ENCODE measurements at regions not wholly inside any gene's neighbourhood (a gene's known extent, or its start where the extent isn't known, plus 50 kb on each side); places are given as distances from the start of the nearest gene placed in this dataset.

GRCh38 chr5:9834871-9835770 lies 205.0 kb upstream of the TAS2R1 start:
- no peaks in the 10 kb centered on the region for H3K9me3 ChIP-seq (ENCODE audit: control insufficient read depth, low read depth, low read length)
- H3K9ac ChIP-seq (ENCODE audit: control insufficient read depth, extremely low read depth, insufficient read depth, low read length): no peak overlapping the region
- H3K4me2 ChIP-seq (ENCODE audit: control insufficient read depth, extremely low read depth, insufficient read depth, low read depth, low read length): no peak overlapping the region
- H3K27me3 ChIP-seq (ENCODE audit: control insufficient read depth, extremely low read depth, insufficient read depth, low read length): no peaks in the 10 kb centered on the region
- dilution Hi-C loops (cut with MboI; ENCODE audit: extremely low pct_ligation_motif_present, low sequenced_read_pairs): no loop called here
- H3K27ac ChIP-seq (ENCODE audit: control insufficient read depth, insufficient read depth, low read length): no peak overlapping the region
- no peaks in the 10 kb centered on the region for H3K36me3 ChIP-seq (ENCODE audit: control insufficient read depth in 2 of 2, extremely low read depth in 1 of 2, insufficient read depth in 2 of 2, low read length in 2 of 2)
- FAIRE-seq (no peak), DNase-seq (ENCODE audit: low read depth, low spot score) (no peak)
- TF ChIP-seq EZH2 (IDR thresholded peaks at IDR 0.05; ENCODE audit: low read length): no peak
- TF ChIP-seq, protein P1, sequence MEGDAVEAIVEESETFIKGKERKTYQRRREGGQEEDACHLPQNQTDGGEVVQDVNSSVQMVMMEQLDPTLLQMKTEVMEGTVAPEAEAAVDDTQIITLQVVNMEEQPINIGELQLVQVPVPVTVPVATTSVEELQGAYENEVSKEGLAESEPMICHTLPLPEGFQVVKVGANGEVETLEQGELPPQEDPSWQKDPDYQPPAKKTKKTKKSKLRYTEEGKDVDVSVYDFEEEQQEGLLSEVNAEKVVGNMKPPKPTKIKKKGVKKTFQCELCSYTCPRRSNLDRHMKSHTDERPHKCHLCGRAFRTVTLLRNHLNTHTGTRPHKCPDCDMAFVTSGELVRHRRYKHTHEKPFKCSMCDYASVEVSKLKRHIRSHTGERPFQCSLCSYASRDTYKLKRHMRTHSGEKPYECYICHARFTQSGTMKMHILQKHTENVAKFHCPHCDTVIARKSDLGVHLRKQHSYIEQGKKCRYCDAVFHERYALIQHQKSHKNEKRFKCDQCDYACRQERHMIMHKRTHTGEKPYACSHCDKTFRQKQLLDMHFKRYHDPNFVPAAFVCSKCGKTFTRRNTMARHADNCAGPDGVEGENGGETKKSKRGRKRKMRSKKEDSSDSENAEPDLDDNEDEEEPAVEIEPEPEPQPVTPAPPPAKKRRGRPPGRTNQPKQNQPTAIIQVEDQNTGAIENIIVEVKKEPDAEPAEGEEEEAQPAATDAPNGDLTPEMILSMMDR (optimal IDR thresholded peaks at IDR 0.05 in 1 of 3, IDR thresholded peaks at IDR 0.05 in 1 of 3, conservative IDR thresholded peaks at IDR 0.05 in 1 of 3; ENCODE audit: extremely low read depth in 1 of 3, insufficient read depth in 2 of 3, low read length in 3 of 3): no peak
- no peaks in the 10 kb centered on the region for H3K79me2 ChIP-seq (ENCODE audit: control insufficient read depth, insufficient read depth, low read length)
- no peaks in the 10 kb centered on the region for H3K9me1 ChIP-seq (ENCODE audit: control insufficient read depth, extremely low read depth, insufficient read depth, low read length)
- no peaks in the 10 kb centered on the region for H4K20me1 ChIP-seq (ENCODE audit: control insufficient read depth, extremely low read depth, insufficient read depth, low read length)
- H3K4me1 ChIP-seq (ENCODE audit: control insufficient read depth, extremely low read depth, insufficient read depth, low read length): no peaks in the 10 kb centered on the region
- H2AFZ ChIP-seq (ENCODE audit: control insufficient read depth, low read length): no peak overlapping the region
- H3K4me3 ChIP-seq (ENCODE audit: control insufficient read depth in 2 of 3, extremely low read depth in 1 of 3, insufficient read depth in 2 of 3, low read depth in 1 of 3, low read length in 3 of 3): no peak overlapping the region

DNA sequence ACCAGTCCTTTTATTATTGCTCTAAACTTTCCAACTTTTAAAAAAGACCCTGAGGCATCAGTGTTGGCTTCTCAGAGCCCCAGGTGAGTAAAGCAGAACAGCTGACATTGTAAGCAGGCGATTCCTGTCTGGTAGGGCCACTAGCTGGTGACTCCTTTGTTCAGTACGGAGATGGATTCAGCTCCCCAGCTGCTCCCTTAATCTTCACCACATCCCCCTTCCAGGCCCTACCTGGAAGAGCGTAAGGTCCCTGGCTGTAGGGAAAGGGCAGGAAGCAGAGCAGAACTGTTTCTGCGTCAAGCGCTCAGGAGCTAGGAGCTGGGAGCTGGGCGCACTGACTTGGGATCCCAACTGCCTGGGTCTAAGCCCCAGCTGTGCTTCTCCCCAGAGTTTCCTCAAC lies 203.7 kb upstream of the TAS2R1 start:
- Histone ChIP-seq H3K27ac (ENCODE audit: control insufficient read depth, insufficient read depth, low read length) (no peak overlapping the region), H3K79me2 (ENCODE audit: control insufficient read depth, insufficient read depth, low read length) (no peaks in the 10 kb centered on the region), H2AFZ (ENCODE audit: control insufficient read depth, low read length) (no peak overlapping the region), H3K4me1 (ENCODE audit: control insufficient read depth, extremely low read depth, insufficient read depth, low read length) (no peaks in the 10 kb centered on the region), H4K20me1 (ENCODE audit: control insufficient read depth, extremely low read depth, insufficient read depth, low read length) (no peaks in the 10 kb centered on the region), H3K9me3 (ENCODE audit: control insufficient read depth, low read depth, low read length) (no peaks in the 10 kb centered on the region), H3K9ac (ENCODE audit: control insufficient read depth, extremely low read depth, insufficient read depth, low read length) (no peak overlapping the region), H3K36me3 (ENCODE audit: control insufficient read depth in 2 of 2, extremely low read depth in 1 of 2, insufficient read depth in 2 of 2, low read length in 2 of 2) (no peaks in the 10 kb centered on the region), H3K9me1 (ENCODE audit: control insufficient read depth, extremely low read depth, insufficient read depth, low read length) (no peaks in the 10 kb centered on the region), H3K4me3 (ENCODE audit: control insufficient read depth in 2 of 3, extremely low read depth in 1 of 3, insufficient read depth in 2 of 3, low read depth in 1 of 3, low read length in 3 of 3) (no peak overlapping the region), H3K27me3 (ENCODE audit: control insufficient read depth, extremely low read depth, insufficient read depth, low read length) (no peaks in the 10 kb centered on the region), H3K4me2 (ENCODE audit: control insufficient read depth, extremely low read depth, insufficient read depth, low read depth, low read length) (no peak overlapping the region)
- dilution Hi-C loops (cut with MboI; ENCODE audit: extremely low pct_ligation_motif_present, low sequenced_read_pairs): no loop called here
- TF ChIP-seq, protein P1 (optimal IDR thresholded peaks at IDR 0.05 in 1 of 3, IDR thresholded peaks at IDR 0.05 in 1 of 3, conservative IDR thresholded peaks at IDR 0.05 in 1 of 3; ENCODE audit: extremely low read depth in 1 of 3, insufficient read depth in 2 of 3, low read length in 3 of 3): no peak
- TF ChIP-seq EZH2 (IDR thresholded peaks at IDR 0.05; ENCODE audit: low read length): no peak
- FAIRE-seq (no peak), DNase-seq (ENCODE audit: low read depth, low spot score) (no peak)
